HG03139 (cell line): ENCODE measurements at regions not wholly inside any gene's neighbourhood (a gene's known extent, or its start where the extent isn't known, plus 50 kb on each side); places are given as distances from the start of the nearest gene placed in this dataset.
A peak's percentile ranks its signal among the peaks of the same experiment; 100 is the strongest.

ENCODE experiments used
- ATAC-seq: cut with Tn5 transposase; IDR thresholded peaks from one replicate; pipeline ENCODE4 v1.9.1; 2021; ENCODE audit not compliant: unreplicated experiment

DNA sequence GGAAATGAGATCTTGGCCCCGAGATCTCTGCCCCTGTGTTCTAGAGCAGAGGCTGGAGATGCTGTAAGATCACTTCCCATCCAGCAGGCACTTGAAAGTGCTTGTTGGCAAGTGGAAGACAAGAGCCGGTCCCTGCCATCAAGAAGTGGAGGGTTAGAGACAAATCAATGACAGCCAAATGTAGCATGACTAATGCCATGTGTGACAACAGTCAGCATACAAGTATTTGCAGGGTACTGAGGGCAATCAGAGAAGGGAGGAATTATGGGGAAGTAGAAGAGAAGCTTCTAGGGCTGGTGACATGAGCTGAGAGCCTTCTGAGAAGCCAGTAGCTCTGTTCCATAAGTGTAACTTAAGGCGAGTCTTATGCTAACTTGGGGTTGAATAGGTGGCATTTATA lies 58.6 kb downstream of the TMEM17 start:
- no peak for ATAC-seq

- no peak for ATAC-seq
Measured at GRCh38 chr2:62446491-62446890, 59.5 kb downstream of the TMEM17 start.

GRCh38 chr2:62443886-62444285 lies 62.1 kb downstream of the TMEM17 start:
- no peak for ATAC-seq

DNA sequence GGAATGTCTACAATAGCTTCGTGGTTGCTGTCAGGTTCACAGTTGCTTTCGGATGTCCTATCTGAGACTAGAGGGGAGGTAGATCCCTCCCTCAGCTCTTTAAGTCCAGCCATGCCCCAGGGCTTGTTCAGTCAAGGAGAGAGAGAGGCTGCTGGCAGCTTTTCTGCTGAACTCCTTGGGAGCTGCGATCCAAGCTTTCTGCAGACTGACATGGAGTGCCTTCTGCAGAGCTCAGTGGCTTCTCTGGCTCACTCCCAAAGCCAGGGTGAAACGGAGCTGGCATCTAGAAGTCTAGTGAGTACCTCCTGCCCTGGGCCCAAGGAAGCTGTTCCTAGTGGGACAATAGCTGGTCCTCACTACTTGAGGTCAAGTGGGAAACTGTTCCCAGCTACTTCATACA lies 62.5 kb downstream of the TMEM17 start:
- ATAC-seq, result no peak

- ATAC-seq, result no peak
Measured at GRCh38 chr2:62441824-62442223, 64.2 kb downstream of the TMEM17 start.

DNA sequence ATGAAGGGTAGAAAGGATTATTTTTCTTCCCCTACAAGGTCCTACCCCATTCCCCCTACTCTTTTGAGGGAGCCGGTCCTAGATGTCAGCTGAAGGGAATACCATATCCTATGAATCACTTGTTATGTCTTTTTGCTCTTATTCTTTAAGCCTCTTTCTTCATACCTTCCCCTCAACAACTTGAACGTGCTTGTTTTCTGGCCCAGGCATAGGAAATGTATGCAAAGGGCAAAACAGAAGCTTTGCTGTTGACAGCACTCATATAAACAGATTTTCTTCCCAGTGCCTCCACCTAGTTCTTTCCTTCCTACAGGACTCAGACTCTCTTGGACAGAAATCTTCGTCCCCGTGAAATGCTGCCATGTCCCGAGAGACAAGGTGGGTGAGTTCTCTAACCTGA lies 64.6 kb downstream of the TMEM17 start:
- no peak for ATAC-seq

DNA sequence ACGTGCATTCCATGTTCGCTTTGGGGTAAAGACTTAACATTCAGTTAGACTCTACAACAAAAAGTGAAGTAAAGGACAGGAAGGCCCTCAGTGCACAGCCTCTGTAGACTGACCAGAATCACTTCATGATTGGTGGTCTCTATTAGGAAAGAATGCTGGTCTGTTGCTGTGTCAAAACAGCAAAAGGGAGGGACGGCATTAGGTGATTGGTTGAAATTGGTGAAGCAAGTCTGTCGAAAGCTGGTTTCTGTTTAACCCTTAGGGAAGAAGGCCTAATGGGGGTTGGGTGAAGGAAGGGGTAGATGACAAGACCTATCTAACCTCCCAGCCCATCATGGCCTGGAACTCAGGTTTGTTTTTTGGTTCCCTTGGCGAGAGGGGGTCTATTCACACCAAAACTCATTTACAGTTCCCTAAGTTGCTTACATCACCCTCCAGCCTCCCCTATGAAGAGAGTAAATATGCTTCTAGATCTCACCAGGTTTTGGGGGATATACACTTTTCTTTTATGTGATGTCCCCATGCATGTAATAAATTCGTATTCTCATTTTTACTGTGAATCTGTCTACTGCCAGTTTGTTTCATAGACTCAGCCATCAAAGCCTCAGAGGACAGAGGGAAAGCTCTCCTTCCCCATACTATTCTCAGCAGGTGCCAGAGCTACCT lies 65.6 kb downstream of the TMEM17 start:
- ATAC-seq, result no peak

DNA sequence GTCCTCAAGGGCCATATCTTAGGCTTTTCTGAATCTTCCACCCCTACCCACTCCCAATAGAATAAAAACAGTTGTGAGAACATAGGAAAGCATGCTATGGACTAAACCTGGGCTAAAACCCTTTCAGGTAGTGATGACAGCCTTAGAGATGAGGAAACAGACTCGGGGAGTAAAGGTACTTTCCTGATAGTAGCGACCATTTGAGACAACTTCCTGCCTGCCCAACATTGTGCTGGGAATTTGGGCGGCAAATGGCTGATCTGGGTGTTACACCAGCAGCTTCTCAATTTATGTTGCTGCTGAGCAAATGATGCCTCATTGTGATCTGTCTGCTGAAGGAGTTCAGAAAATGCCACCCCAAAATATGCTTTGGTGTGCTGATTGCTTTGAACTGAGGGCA lies 66.6 kb downstream of the TMEM17 start:
- no peak for ATAC-seq

DNA sequence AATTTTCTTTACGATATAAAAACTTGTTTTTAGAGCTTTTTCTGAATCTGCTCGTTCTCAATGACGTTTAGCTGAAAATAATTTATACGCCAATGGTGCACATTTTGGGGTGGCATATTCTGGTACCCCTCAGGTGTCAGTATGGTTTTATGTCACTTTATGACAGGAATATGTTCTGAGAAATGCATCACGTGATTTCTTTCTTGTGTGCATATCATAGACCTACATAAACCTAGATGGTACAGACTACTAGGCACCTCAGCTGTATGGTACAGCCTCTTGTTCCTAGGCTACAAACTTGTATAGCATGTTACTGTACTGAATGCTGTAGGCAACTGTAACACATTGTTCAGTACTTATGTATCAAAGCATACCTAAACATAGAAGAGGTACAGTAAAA lies 68.2 kb downstream of the TMEM17 start:
- no peak for ATAC-seq

DNA sequence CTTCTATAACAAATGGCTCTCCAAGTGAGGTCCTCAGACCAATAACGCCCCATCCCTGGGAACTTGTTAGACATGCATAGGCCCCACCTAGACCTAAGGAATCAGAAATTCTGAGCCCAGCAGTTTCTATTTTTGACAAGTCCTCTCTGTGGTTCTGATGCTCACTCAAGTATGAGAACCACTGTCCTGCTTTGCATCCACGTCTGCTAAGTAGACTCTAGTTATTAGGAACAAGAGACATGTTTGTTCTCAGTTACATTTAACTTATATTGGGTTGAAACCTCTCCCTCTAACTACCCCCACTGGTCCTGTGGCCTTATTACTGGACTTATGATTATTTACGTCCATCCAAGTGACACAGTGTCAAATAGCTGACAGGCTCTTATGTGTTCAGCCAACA lies 70.3 kb downstream of the TMEM17 start:
- ATAC-seq, result peak; percentile 82

- ATAC-seq, result no peak
Measured at GRCh38 chr2:62432407-62432806, 73.6 kb downstream of the TMEM17 start.

GRCh38 chr2:62431512-62431911 lies 74.5 kb downstream of the TMEM17 start:
- ATAC-seq, result no peak

DNA sequence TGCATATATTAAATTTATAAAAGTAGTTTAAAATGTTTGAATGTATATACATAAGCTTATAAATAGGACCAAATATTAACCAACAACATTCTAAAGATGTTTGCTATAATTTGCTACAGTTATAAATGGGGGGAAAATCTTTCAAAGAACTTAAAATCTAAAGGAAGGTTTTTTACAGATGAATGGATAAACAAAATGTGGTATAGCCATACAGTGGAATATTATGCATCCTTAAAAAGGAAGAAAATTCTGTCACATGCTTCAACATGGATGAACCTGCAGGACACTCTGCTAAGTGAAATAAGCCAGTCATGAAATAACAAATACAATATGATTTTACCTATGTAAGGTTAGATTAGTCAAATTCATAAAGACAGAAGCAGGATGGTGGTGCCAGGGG lies 75.8 kb downstream of the TMEM17 start:
- no peak for ATAC-seq

GRCh38 chr2:62427146-62427545 lies 78.8 kb downstream of the TMEM17 start:
- ATAC-seq, result no peak

- no peak for ATAC-seq
Measured at GRCh38 chr2:62426154-62426912, 79.7 kb downstream of the TMEM17 start.

- ATAC-seq, result no peak
Measured at GRCh38 chr2:62425684-62426083, 80.3 kb downstream of the TMEM17 start.

DNA sequence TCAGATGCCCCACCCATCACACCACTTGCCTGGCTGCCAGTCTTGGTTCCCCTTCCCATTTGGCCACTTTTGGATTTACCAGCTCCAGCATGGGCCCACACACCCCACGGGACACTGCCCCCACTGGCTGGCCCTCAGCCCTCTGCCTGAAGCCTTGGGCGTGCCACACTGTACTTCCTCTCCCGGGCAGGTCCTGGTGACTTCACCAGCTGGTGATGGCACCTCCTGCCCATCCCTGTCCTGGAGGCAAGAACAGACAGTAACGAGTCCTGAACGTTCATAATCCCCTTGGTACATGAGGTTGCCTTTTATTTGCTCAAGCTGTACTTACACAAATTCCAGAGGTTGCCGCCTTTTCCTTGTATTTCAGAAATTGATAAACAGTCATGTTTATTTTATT lies 81.1 kb downstream of the TMEM17 start:
- no peak for ATAC-seq

DNA sequence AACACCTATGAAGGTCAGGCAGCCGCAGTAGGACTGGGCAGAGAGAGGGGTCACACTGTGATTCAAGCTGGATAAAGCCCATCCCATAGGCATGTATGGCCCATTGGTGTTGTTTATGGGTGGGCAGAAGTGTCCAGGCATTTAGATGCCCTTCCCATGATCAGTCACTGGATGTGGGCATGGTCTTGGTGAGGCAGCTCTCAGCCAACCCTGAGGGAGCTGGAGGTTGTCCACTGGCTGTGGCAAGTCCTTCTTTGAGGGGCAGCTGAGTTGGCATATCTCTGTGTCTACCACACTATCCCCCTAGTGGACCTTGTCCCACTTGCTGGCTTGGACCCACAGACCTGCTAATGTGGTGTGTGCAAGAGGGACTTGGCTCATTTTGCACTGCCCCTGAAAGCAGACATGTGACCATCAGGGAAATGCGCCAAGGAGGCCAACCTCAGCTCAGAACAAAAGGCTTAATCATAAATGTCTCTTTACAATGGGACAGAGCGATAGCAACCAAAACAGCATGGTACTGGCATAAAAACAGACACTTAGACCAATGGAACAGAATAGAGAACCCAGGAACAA lies 82.0 kb downstream of the TMEM17 start:
- ATAC-seq, result no peak

DNA sequence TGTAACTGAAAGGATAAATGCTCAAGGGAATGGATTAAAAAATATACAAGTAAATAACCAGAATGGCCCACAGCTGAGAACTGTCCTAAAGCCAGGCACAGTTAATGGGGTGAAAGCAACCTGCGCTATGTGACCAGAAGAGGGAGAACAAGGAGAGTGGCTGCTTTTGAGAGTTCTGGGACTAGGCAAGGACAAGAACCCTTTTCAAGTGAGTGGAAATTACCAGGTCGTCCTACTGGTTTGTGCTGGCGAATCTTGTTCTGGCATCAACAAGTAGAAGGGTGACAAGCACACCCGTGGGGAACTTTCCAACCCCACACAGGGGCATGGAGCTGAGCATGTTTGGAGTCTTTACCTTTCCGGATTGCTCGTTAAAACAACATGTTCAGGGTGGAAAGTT lies 82.8 kb downstream of the TMEM17 start:
- no peak for ATAC-seq

DNA sequence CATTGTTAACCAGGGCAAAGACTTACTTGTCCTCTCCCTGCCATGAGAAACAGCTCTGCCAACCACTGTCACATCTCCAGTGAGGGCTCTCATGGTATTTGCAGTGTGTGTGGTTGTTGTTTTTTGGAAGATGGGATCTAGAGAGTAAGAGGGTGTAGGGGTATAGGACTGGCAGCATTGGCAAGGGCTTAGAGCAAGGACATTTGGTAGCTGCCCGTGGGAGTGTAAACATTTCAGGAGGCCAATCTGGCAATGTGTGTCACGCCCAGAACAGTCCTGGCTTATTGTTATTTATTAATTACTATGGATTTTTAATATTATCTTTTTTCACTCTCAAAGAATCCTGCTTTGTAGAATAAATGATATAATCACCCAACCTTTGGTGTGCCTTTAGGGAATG lies 90.5 kb downstream of the TMEM17 start:
- no peak for ATAC-seq

DNA sequence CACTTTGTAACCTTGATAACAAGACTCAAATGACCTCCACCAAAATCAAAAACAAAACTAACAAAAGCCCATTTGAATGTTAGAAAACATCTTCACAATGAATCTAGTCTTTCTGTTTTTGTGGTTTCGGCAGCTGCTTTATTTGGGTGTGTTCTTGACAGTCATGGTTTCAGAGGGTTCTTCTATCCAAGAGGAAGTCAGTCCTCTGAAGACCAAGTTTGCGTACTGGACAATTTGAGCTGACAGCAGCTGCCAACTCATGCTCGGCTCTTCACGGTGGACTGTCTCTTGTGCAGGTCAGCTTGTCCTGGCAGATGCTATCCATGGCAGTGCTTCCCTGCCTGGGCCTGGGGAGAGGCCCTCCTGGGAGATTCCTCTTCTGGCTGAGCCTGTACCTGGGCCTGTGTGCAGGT lies 91.0 kb downstream of the TMEM17 start:
- peak; percentile 76 for ATAC-seq

GRCh38 chr2:62413116-62413663 lies 92.8 kb downstream of the TMEM17 start:
- ATAC-seq, result no peak
